ENCODE measurements at regions not wholly inside any gene's neighbourhood (a gene's known extent, or its start where the extent isn't known, plus 50 kb on each side); places are given as distances from the start of the nearest gene placed in this dataset.

DNA sequence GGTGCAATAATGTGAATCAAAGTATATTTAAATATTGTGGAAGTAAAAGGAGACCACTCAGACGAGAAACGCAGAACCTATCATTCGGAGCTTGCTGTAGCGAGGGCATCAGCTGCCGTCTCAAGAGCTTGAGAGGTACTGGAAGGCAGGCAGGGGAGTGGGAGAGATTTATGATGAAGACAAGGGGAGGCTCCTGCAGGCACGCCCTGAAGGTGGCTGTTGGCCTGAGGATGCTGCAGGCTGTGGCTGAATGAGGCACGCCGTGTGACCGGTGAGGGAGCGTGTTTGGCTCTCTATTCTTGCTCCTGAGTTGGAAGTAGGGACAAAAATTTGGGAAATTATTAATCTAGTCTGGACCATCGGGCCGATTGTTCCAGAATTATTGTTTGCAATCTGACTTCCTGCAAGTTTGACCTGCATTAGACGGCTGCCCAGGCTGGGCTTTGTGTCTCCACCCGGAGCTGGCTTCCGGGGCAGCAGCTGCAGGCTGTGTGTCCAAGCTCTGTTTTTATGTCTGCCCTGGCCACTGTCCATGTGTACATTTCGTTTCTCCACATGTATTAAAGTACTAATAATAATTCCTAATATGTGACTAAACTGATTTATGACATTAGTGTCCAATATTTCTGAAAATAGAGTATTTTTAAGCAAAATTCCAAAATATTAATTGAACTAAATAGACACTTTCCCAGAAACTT lies 91.1 kb upstream of the ANKRD10 start:
- H3K4me3 ChIP-seq (ENCODE audit: low read length), result no peak overlapping the region
- TF ChIP-seq, protein P1, sequence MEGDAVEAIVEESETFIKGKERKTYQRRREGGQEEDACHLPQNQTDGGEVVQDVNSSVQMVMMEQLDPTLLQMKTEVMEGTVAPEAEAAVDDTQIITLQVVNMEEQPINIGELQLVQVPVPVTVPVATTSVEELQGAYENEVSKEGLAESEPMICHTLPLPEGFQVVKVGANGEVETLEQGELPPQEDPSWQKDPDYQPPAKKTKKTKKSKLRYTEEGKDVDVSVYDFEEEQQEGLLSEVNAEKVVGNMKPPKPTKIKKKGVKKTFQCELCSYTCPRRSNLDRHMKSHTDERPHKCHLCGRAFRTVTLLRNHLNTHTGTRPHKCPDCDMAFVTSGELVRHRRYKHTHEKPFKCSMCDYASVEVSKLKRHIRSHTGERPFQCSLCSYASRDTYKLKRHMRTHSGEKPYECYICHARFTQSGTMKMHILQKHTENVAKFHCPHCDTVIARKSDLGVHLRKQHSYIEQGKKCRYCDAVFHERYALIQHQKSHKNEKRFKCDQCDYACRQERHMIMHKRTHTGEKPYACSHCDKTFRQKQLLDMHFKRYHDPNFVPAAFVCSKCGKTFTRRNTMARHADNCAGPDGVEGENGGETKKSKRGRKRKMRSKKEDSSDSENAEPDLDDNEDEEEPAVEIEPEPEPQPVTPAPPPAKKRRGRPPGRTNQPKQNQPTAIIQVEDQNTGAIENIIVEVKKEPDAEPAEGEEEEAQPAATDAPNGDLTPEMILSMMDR (conservative IDR thresholded peaks at IDR 0.05; ENCODE audit: low read depth, low read length), result no peak
- no peak for DNase-seq (ENCODE audit: low read depth)

DNA sequence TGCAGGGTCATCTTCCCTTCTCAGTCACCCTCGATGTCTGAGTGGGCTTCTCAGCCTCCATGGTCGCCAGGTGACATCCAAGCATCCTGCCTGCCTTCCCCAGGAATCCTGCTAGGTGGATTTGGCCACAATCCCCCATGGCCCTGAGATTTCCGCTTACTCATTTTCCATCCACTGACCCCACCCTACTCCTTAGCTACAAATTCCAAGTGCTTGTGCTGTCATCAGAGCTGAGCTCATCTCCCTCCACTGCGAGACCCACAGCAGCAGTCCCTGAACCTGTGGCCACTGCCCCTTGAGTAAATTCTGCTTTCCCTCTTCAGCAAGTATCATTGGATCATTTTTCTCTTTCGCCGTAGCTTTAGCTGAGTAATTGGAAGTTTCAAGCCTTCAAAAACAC lies 90.5 kb upstream of the ANKRD10 start:
- no peak overlapping the region for H3K4me3 ChIP-seq (ENCODE audit: low read length)
- no peak for DNase-seq (ENCODE audit: low read depth)
- TF ChIP-seq, protein P1 (conservative IDR thresholded peaks at IDR 0.05; ENCODE audit: low read depth, low read length), result no peak

DNA sequence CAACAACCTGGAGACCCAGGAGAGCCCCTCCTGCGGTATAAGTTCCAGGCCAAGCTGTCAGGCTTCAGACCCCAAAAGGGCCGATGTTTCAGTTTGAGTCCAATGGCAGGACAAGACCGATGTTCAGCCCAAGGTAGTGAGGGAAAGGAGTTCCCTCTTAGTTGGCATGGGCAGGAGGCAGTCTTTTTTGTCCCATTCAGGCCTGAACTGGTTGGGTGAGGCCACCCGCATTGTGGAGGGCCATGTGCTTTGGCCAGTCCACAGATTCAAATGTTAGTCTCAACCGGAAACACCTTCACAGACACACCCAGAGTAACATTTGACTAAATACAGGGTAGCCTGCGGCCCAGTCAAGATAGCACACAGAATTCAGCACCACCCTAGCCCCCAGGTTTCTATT lies 89.6 kb upstream of the ANKRD10 start:
- TF ChIP-seq, protein P1 (conservative IDR thresholded peaks at IDR 0.05; ENCODE audit: low read depth, low read length), result no peak
- no peak for DNase-seq (ENCODE audit: low read depth)
- H3K4me3 ChIP-seq (ENCODE audit: low read length), result no peak overlapping the region

DNA sequence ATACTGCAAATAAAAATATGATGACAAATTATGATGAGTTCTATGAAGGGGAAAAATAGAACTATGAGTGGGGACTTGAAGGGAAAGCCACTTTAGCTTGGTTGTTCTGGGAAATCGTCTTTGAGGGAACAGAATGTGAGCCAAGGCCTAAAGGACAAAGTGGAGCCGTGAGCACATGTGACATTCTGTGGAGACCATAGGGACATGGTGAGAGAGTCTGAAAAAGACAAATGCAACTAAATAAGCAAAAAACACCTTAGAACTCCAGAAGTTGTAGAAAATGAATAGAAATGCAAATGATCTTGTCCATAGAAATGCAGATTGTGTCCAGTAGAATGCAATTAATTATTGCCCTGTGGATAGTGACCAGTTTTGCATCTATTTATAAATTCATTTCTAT lies 86.8 kb upstream of the ANKRD10 start:
- no peak for DNase-seq (ENCODE audit: low read depth)
- TF ChIP-seq, protein P1 (conservative IDR thresholded peaks at IDR 0.05; ENCODE audit: low read depth, low read length), result no peak
- H3K4me3 ChIP-seq (ENCODE audit: low read length), result no peak overlapping the region

DNA sequence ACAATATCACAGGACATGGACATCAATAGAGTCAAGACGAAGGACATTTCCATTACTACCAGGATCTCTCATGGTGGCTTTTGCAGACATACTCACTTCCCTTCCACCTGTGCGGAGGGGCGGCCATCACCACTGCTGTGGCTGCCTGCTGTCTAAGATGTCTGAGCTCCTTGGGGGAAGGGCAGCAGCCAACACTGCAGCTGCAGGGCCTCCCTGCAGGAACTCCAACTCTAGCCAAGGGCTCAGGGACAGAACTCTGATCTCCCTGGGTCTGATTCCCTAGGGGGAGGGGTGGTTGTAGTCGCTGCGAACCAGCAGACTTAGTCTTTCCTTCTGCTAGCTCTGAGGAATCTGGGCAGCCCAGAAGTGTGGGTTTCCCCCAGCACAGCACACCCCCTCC lies 78.9 kb upstream of the ANKRD10 start:
- no peak overlapping the region for H3K4me3 ChIP-seq (ENCODE audit: low read length)
- TF ChIP-seq, protein P1 (conservative IDR thresholded peaks at IDR 0.05; ENCODE audit: low read depth, low read length), result no peak
- no peak for DNase-seq (ENCODE audit: low read depth)

DNA sequence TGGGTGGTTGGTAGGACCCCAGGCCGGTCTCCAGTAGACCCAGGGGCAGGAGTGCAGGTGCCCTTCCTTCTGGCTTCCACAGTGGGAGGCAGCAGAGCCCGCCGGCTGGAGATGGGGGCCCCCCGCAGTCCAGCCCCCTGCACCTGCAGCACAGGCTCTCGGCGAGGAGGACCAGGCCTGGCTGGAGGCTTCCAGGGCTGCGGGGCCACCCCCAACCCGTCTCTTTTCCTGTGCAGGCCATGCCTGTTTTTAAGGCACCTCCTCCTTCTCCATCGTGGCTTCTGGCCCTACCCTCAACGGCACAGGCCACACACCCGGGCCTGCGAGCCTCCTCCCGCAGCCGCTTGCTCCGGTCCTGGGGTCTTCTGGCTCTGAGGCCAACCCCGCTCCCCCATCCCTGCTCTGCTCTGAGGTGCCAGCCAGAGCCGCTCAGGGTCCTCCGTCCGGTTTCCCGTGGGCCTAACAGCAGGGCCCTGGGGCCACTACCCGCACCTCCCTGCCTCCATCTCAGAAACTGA lies 77.2 kb upstream of the ANKRD10 start:
- DNase-seq (ENCODE audit: low read depth), result no peak
- H3K4me3 ChIP-seq (ENCODE audit: low read length), result no peak overlapping the region
- TF ChIP-seq, protein P1 (conservative IDR thresholded peaks at IDR 0.05; ENCODE audit: low read depth, low read length), result no peak

DNA sequence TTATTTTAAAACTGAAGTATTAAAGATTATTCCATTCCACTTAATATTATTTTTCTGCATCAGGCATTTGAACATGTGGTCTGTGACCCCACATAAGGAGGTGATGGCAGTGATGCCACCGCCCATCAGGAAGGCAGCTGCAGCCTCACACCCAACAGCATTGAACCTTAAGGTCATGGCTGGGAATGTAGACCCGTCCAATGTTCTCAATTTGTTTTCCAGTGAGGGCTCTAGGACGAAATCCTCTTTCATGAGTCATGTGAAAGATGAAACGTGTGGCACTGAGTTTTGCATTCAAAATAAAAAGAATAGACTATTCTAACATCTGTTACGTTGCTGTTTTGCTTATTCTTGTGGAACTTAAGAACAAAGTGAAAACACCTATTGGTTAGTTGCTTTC lies 74.5 kb upstream of the ANKRD10 start:
- no peak for DNase-seq (ENCODE audit: low read depth)
- no peak overlapping the region for H3K4me3 ChIP-seq (ENCODE audit: low read length)
- TF ChIP-seq, protein P1 (conservative IDR thresholded peaks at IDR 0.05; ENCODE audit: low read depth, low read length), result no peak

Measured in retinal pigment epithelial cell (primary cell).